OCI-LY1 (cell line): ENCODE measurements at regions not wholly inside any gene's neighbourhood (a gene's known extent, or its start where the extent isn't known, plus 50 kb on each side); places are given as distances from the start of the nearest gene placed in this dataset.

Source experiments
- H2AFZ ChIP-seq: fragments of 200-600 bp; sonication (generic), shearing (Covaris generic); 2 replicates; pipeline ENCODE4 v1.6.0; 2014; ENCODE audit warnings: antibody characterized with exemption, mild to moderate bottlenecking, low read length
- H3F3A ChIP-seq: fragments of 200-600 bp; sonication (generic), shearing (Covaris generic); 2 replicates; pipeline ENCODE4 v1.6.0; 2014; ENCODE audit warnings: mild to moderate bottlenecking, antibody characterized with exemption, low read length, moderate library complexity; ENCODE audit not compliant: insufficient read depth
- H3K27ac ChIP-seq: fragments of 200-600 bp; sonication (generic); 2 replicates; pipeline ENCODE4 v1.5.1; 2014; ENCODE audit warnings: low read length, mixed run types, mild to moderate bottlenecking, low read depth; ENCODE audit not compliant: poor library complexity, severe bottlenecking
- H3K27me3 ChIP-seq: fragments of 200-600 bp; sonication (generic); 2 replicates; pipeline ENCODE4 v1.6.0; 2014; ENCODE audit warnings: antibody characterized with exemption, mild to moderate bottlenecking, low read length, moderate library complexity; ENCODE audit not compliant: insufficient read depth
- H3K36me3 ChIP-seq: fragments of 200-600 bp; sonication (generic); 2 replicates; pipeline ENCODE4 v1.6.1; 2014; ENCODE audit warnings: mild to moderate bottlenecking, antibody characterized with exemption, low read length, moderate library complexity, mixed read lengths; ENCODE audit not compliant: insufficient read depth
- H3K4me1 ChIP-seq: fragments of 200-600 bp; sonication (generic); 2 replicates; pipeline ENCODE4 v1.5.1; 2014; ENCODE audit warnings: mild to moderate bottlenecking, low read length, moderate library complexity; ENCODE audit not compliant: insufficient read depth, severe bottlenecking
- H3K4me2 ChIP-seq: fragments of 200-600 bp; sonication (generic), shearing (Covaris generic); 2 replicates; pipeline ENCODE4 v1.6.1; 2014; ENCODE audit warnings: low read length
- H3K4me3 ChIP-seq: fragments of 200-600 bp; sonication (generic); 2 replicates; pipeline ENCODE4 v1.5.1; 2014; ENCODE audit warnings: low read length, low read depth, mild to moderate bottlenecking, mixed read lengths; ENCODE audit not compliant: poor library complexity, severe bottlenecking
- H3K79me2 ChIP-seq: fragments of 200-600 bp; shearing (Covaris generic); 2 replicates; pipeline ENCODE4 v1.6.1; 2016; ENCODE audit warnings: mixed run types, low read length, mixed read lengths; ENCODE audit not compliant: insufficient read depth
- H3K9ac ChIP-seq: fragments of 200-600 bp; sonication (generic), shearing (Covaris generic); 2 replicates; pipeline ENCODE4 v1.6.1; 2014; ENCODE audit warnings: mild to moderate bottlenecking, low read length, mixed read lengths
- H3K9me2 ChIP-seq: fragments of 200-600 bp; sonication (generic), shearing (Covaris generic); 2 replicates; pipeline ENCODE4 v1.6.1; 2014; ENCODE audit warnings: low read depth, mild to moderate bottlenecking, low read length, mixed read lengths
- H3K9me3 ChIP-seq: fragments of 200-600 bp; shearing (Covaris generic); 2 replicates; pipeline ENCODE4 v1.6.1; 2014; ENCODE audit warnings: low read length, mixed read lengths
- H4K20me1 ChIP-seq: fragments of 200-600 bp; sonication (generic), shearing (Covaris generic); 2 replicates; pipeline ENCODE4 v1.6.0; 2016; ENCODE audit warnings: mild to moderate bottlenecking, low read length; ENCODE audit not compliant: insufficient read depth
- EZH2 ChIP-seq: fragments of 200-600 bp; sonication (generic), shearing (Covaris generic); IDR thresholded peaks from 2 replicates; pipeline ENCODE4 v1.8.0; 2017; ENCODE audit warnings: borderline replicate concordance, mixed run types, mild to moderate bottlenecking, antibody characterized with exemption, low read length, moderate library complexity, mixed read lengths
- TF ChIP-seq, protein P1 (sequence below): fragments of 200-600 bp; sonication (generic), shearing (Covaris generic); IDR thresholded peaks from 2 replicates; pipeline ENCODE4 v1.5.1; 2017; ENCODE audit warnings: mild to moderate bottlenecking, antibody characterized with exemption, low read length, moderate library complexity, mixed read lengths

- Histone ChIP-seq H3K4me2 (no peak overlapping the region), H3K4me3 (no peak overlapping the region), H3K4me1 (no peaks in the 10 kb centered on the region), H3K27ac (no peak overlapping the region), H3K9ac (no peak overlapping the region), H3K27me3 (no peaks in the 10 kb centered on the region), H2AFZ (no peak overlapping the region), H4K20me1 (no peaks in the 10 kb centered on the region), H3K79me2 (no peaks in the 10 kb centered on the region), H3K9me2 (no peaks in the 10 kb centered on the region), H3K9me3 (no peaks in the 10 kb centered on the region), H3F3A (no peaks in the 10 kb centered on the region), H3K36me3 (no peaks in the 10 kb centered on the region)
- TF ChIP-seq EZH2, result no peak
- TF ChIP-seq, protein P1, sequence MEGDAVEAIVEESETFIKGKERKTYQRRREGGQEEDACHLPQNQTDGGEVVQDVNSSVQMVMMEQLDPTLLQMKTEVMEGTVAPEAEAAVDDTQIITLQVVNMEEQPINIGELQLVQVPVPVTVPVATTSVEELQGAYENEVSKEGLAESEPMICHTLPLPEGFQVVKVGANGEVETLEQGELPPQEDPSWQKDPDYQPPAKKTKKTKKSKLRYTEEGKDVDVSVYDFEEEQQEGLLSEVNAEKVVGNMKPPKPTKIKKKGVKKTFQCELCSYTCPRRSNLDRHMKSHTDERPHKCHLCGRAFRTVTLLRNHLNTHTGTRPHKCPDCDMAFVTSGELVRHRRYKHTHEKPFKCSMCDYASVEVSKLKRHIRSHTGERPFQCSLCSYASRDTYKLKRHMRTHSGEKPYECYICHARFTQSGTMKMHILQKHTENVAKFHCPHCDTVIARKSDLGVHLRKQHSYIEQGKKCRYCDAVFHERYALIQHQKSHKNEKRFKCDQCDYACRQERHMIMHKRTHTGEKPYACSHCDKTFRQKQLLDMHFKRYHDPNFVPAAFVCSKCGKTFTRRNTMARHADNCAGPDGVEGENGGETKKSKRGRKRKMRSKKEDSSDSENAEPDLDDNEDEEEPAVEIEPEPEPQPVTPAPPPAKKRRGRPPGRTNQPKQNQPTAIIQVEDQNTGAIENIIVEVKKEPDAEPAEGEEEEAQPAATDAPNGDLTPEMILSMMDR, result no peak
These were observed 145.4 kb downstream of the CPEB2 start for GRCh38 chr4:15147714-15148113.

DNA sequence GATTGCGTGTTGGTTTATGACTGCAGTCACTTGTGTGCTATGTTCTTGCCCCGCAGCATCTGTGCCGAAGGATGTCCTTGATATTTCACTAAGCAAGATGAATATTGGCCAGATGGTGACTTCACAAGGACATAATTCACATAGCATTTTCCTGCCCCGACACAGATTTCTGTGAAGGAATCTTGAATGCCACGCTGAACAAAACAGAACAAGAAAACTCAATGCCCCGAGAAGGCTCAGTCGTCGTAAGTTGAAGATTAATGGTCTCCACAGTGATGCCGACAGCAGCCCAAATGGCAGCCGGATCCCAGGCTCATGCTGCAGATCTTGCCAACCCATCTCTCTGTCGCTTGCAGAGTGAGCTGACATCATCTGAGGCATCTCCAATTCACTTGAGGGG lies 145.9 kb downstream of the CPEB2 start:
- no peak overlapping the region for H3K27ac ChIP-seq
- H3K27me3 ChIP-seq, result no peaks in the 10 kb centered on the region
- H3K4me3 ChIP-seq, result no peak overlapping the region
- no peaks in the 10 kb centered on the region for H4K20me1 ChIP-seq
- no peaks in the 10 kb centered on the region for H3F3A ChIP-seq
- H3K36me3 ChIP-seq, result no peaks in the 10 kb centered on the region
- no peak overlapping the region for H3K4me2 ChIP-seq
- H3K79me2 ChIP-seq, result no peaks in the 10 kb centered on the region
- no peaks in the 10 kb centered on the region for H3K4me1 ChIP-seq
- H3K9me2 ChIP-seq, result no peaks in the 10 kb centered on the region
- TF ChIP-seq, protein P1, result no peak
- no peak for TF ChIP-seq EZH2
- no peak overlapping the region for H3K9ac ChIP-seq
- H3K9me3 ChIP-seq, result no peaks in the 10 kb centered on the region
- H2AFZ ChIP-seq, result no peak overlapping the region

- no peaks in the 10 kb centered on the region for H3K9me3 ChIP-seq
- no peaks in the 10 kb centered on the region for H3K79me2 ChIP-seq
- no peaks in the 10 kb centered on the region for H3K9me2 ChIP-seq
- no peaks in the 10 kb centered on the region for H3K27me3 ChIP-seq
- no peak overlapping the region for H3K4me2 ChIP-seq
- TF ChIP-seq, protein P1, result no peak
- no peak for TF ChIP-seq EZH2
- no peaks in the 10 kb centered on the region for H3K4me1 ChIP-seq
- no peak overlapping the region for H3K9ac ChIP-seq
- no peak overlapping the region for H3K4me3 ChIP-seq
- H3K27ac ChIP-seq, result no peak overlapping the region
- no peak overlapping the region for H2AFZ ChIP-seq
- no peaks in the 10 kb centered on the region for H4K20me1 ChIP-seq
- H3F3A ChIP-seq, result no peaks in the 10 kb centered on the region
- H3K36me3 ChIP-seq, result no peaks in the 10 kb centered on the region
These were observed 146.4 kb downstream of the CPEB2 start for GRCh38 chr4:15148691-15149090.
